ENCODE measurements at regions not wholly inside any gene's neighbourhood (a gene's known extent, or its start where the extent isn't known, plus 50 kb on each side); places are given as distances from the start of the nearest gene placed in this dataset.

DNA sequence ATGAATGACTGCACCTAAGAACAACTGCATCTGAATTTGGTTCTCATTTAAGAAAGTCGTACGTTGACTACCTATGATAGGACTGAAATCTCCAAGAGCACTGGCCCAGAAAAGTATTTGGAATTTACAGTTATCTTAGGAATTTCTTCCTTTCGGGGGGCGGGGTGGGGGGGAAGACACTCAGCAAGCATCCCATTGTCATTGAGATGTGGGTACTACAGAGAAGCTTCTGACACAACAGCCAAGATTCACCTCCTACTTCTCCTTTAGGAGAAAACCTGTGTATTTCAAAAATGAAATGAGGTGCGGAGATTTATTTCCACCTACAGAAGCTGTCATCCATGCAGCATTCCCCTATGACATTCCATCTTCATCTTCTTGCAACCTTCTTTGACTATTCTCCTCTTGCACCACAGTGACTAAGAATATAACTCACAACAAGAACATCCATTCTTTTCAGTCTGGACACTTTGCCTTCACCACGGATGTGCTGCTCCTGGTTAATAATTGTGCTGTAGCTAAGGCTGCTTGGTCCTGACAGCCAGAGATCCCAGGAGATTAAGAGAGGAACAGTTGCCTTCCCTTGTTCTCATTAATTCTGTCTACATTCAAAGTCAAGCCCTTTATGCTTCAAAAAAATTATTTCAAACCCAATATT lies 98.4 kb upstream of the FRMD4A start:
- Histone ChIP-seq H3K79me1 (ENCODE audit: low read depth in 1 of 2, low read length in 2 of 2) (no peaks in the 10 kb centered on the region), H3K4ac (ENCODE audit: low read depth, low read length) (no peak overlapping the region), H3K4me2 (ENCODE audit: low read depth, low read length) (no peak overlapping the region), H3K14ac (replicated peaks; ENCODE audit: low read depth, low read length) (no peak overlapping the region), H3K9ac (ENCODE audit: low read depth, low read length) (no peak overlapping the region), H2BK120ac (ENCODE audit: low read depth, low read length) (no peak overlapping the region), H3K23ac (ENCODE audit: low read depth, low read length) (peak overlapping the region; percentile 67), H3K9me1 (ENCODE audit: insufficient read depth, low read length) (no peaks in the 10 kb centered on the region), H4K20me1 (ENCODE audit: insufficient read depth, low read length) (no peaks in the 10 kb centered on the region), H2AFZ (replicated peaks; ENCODE audit: low read length, poor library complexity) (no peak overlapping the region), H4K5ac (ENCODE audit: low read depth, low read length) (no peak overlapping the region), H3K56ac (ENCODE audit: extremely low read depth, insufficient read depth, low read length) (no peak overlapping the region), H2BK5ac (ENCODE audit: low read depth, low read length, poor library complexity, severe bottlenecking) (no peak overlapping the region), H3K18ac (ENCODE audit: low read depth, low read length) (no peak overlapping the region), H3K36me3 (ENCODE audit: control insufficient read depth, insufficient read depth, low read length) (no peaks in the 10 kb centered on the region), H2AK5ac (ENCODE audit: low read depth, low read length) (no peak overlapping the region; the same call in 1 of the 2 replicates), H4K91ac (ENCODE audit: insufficient read depth, low read depth, low read length) (no peak overlapping the region), H3K27ac (ENCODE audit: insufficient read depth, low read length) (no peak overlapping the region), H3K4me1 (ENCODE audit: control insufficient read depth, insufficient read depth, low read length) (no peaks in the 10 kb centered on the region; the same call in 1 of the 2 replicates), H2BK15ac (ENCODE audit: low read depth, low read length) (0 out of 3 replicates have a peak overlapping the region, but pooled peaks have one; percentile 61), H2BK20ac (ENCODE audit: low read depth, low read length) (no peak overlapping the region), H3K27me3 (ENCODE audit: control insufficient read depth, insufficient read depth, low read length) (no peaks in the 10 kb centered on the region), H4K8ac (ENCODE audit: low read depth in 2 of 2, low read length in 2 of 2) (no peak overlapping the region), H3K4me3 (ENCODE audit: insufficient read depth, low read depth, low read length) (no peak overlapping the region), H2AK9ac (replicated peaks; ENCODE audit: low read depth, low read length, poor library complexity) (no peak overlapping the region), H3K9me3 (ENCODE audit: control insufficient read depth, insufficient read depth, low read length) (no peaks in the 10 kb centered on the region; the same call in 1 of the 2 replicates)
- no TSS peak for BruUV-seq (replicated peaks)
- in situ Hi-C loops (cut with MboI; ENCODE audit: low sequenced_read_pairs) = no loop called here
- POLR2A ChIA-PET (ENCODE audit: unreplicated experiment) = no interaction called here
- ATAC-seq (ENCODE audit: low read depth) = no peak
- intact Hi-C loops (cut with micrococcal nuclease) = no loop called here
- TF ChIP-seq, protein P1, sequence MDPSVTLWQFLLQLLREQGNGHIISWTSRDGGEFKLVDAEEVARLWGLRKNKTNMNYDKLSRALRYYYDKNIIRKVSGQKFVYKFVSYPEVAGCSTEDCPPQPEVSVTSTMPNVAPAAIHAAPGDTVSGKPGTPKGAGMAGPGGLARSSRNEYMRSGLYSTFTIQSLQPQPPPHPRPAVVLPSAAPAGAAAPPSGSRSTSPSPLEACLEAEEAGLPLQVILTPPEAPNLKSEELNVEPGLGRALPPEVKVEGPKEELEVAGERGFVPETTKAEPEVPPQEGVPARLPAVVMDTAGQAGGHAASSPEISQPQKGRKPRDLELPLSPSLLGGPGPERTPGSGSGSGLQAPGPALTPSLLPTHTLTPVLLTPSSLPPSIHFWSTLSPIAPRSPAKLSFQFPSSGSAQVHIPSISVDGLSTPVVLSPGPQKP (IDR thresholded peaks at IDR 0.05; ENCODE audit: borderline replicate concordance, low read depth, low read length) = no peak
- TF ChIP-seq CEBPB (IDR thresholded peaks at IDR 0.05; ENCODE audit: low read depth, low read length) = no peak
- no peak for TF ChIP-seq MAFK (IDR thresholded peaks at IDR 0.05; ENCODE audit: low read depth, low read length)
- no peak for TF ChIP-seq CHD1 (IDR thresholded peaks at IDR 0.05; ENCODE audit: low read depth, low read length)
- no peak for TF ChIP-seq CTCF (conservative IDR thresholded peaks at IDR 0.05; ENCODE audit: low read depth, low read length)
- no peak for TF ChIP-seq NFE2L2 (IDR thresholded peaks at IDR 0.05; ENCODE audit: low read depth, low read length)
- TF ChIP-seq MXI1 (IDR thresholded peaks at IDR 0.05; ENCODE audit: borderline replicate concordance, low read depth, low read length) = no peak
- no peak for DNase-seq
- CTCF ChIA-PET = no interaction called here
- dilution Hi-C loops (cut with HindIII; ENCODE audit: low sequenced_read_pairs, unreplicated experiment) = no loop called here
- no CpG with 5 or more reads among the region's 6 CpGs for WGBS, 2 experiments (ENCODE audit: extremely low coverage in 2 of 2, insufficient read length in 1 of 2)

Measured in IMR-90 (cell line).